Vagina (tissue), 2 donors: ENCODE measurements at regions not wholly inside any gene's neighbourhood (a gene's known extent, or its start where the extent isn't known, plus 50 kb on each side); places are given as distances from the start of the nearest gene placed in this dataset.

Experiments
- POLR2AphosphoS5 ChIP-seq, 2 donors: sonication (generic); formaldehyde crosslinking; IDR thresholded peaks; one replicate each; pipeline ENCODE4 v1.9.0; 2017; ENCODE audit warnings: antibody characterized with exemption in 2 of 2, mild to moderate bottlenecking in 2 of 2, low read depth in 1 of 2; ENCODE audit not compliant: insufficient read depth in 1 of 2
- TF ChIP-seq, protein P1 (sequence below), 3 experiments: fragments of 450-650 bp in 2 of 3; fragments of 200-600 bp in 1 of 3; sonication (generic) in 1 of 3; IDR thresholded peaks; one replicate each; pipeline ENCODE4 v1.5.1; 2017 to 2019; ENCODE audit warnings: antibody characterized with exemption in 3 of 3, mild to moderate bottlenecking in 2 of 3, moderate library complexity in 2 of 3

GRCh38 chr2:224165901-224166319, 126.8 kb upstream of the SERPINE2 start:
- TF ChIP-seq, protein P1, sequence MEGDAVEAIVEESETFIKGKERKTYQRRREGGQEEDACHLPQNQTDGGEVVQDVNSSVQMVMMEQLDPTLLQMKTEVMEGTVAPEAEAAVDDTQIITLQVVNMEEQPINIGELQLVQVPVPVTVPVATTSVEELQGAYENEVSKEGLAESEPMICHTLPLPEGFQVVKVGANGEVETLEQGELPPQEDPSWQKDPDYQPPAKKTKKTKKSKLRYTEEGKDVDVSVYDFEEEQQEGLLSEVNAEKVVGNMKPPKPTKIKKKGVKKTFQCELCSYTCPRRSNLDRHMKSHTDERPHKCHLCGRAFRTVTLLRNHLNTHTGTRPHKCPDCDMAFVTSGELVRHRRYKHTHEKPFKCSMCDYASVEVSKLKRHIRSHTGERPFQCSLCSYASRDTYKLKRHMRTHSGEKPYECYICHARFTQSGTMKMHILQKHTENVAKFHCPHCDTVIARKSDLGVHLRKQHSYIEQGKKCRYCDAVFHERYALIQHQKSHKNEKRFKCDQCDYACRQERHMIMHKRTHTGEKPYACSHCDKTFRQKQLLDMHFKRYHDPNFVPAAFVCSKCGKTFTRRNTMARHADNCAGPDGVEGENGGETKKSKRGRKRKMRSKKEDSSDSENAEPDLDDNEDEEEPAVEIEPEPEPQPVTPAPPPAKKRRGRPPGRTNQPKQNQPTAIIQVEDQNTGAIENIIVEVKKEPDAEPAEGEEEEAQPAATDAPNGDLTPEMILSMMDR (IDR thresholded peaks at IDR 0.05), result no peak
- no peak for TF ChIP-seq POLR2AphosphoS5 (IDR thresholded peaks at IDR 0.05; ENCODE audit: insufficient read depth in 1 of 2, low read depth in 1 of 2)
